ENCODE measurements at regions not wholly inside any gene's neighbourhood (a gene's known extent, or its start where the extent isn't known, plus 50 kb on each side); places are given as distances from the start of the nearest gene placed in this dataset.

DNA sequence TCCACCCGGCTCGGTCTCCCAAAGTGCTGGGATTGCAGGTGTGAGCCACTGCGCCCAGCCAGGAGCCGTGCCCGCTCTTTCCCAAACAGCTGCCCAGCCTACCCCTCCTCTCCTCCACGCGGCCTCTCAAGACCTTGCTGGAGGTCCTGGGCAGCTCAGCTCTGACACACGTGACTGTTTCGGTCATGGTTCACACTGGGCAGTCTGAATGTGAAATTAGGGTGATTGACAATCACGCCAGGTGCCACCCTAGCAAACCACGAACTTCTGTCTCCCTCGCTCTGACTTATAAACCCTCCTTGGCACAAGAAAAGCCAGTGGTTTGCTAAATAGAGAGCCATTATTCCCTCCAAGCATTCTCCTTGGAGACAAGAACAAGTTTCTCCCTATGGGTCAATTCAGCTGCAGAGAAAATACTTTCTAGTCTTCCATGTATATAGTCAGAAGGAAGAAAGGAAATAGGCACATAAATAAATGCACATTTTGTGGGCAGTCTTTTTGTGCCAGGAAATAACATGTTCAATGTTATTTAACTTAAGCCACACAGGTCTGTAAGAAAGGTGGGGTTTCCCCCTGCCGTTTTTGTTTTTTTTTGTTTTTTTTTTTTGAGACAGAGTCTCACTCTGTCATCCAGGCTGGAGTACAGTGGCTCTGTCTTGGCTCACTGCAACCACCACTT lies 121.9 kb upstream of the MEF2A start:
- no peak for TF ChIP-seq CTCF (IDR thresholded peaks at IDR 0.05)
- no peak for TF ChIP-seq POLR2A (IDR thresholded peaks at IDR 0.05)
- TF ChIP-seq POLR2AphosphoS5 (IDR thresholded peaks at IDR 0.05) = no peak

All from sigmoid colon (tissue), 4 donors.